GM21717 (cell line): ENCODE measurements at regions not wholly inside any gene's neighbourhood (a gene's known extent, or its start where the extent isn't known, plus 50 kb on each side); places are given as distances from the start of the nearest gene placed in this dataset.
"Not testable (repeated sequence)": the region's sequence is repeated elsewhere in the genome, so short reads cannot be mapped to it uniquely, and the experiment has no call there.

Experiments
- ATAC-seq: cut with Tn5 transposase; IDR thresholded peaks from one replicate; pipeline ENCODE4 v1.9.1; 2021; ENCODE audit warnings: mild to moderate bottlenecking, moderate library complexity; ENCODE audit not compliant: unreplicated experiment

DNA sequence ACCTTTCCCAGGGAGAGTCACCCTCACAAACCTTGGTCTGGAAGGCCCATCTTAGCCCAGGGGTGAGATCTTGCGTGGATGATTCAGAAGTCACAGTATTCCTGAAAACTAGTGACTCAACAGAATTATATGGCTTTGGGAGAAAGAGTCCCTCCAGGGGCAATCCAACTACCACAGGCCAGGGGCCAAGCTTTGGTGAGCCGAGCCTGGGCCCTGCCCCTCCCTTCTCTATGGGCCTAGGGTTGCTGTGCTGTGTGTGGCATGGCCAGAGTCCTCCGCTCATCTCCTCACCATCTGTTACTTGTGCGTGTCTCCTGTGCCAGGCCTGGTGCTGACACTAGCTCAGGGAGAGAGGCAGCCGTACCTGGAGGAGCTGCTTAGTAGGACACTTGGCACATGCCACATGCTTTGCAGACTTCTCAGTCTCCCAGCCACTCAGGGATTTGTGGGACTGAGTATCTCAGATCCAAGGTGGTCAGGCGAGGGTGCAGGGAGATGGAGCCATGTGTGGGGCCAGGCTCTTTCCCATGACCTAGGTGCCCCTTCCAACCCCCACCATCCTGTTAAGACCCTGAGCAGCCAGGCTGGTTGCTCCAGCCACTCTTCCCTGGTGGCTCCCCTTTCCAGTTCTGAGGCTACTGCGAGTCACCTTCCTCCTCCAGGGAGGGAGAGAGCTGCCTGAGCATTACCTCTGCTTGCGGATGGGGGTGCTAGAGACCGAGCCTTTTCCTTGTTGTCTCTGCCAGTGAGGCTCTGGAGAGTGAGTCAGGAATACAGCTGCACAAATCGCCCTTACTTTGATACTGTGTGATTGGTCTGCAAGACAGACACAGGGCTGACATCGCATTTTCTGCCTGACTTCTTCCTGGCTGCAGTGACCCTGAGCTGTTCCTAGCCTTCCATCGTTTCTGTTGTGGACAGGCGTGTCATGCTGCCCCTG, 94.1 kb downstream of the SLC25A47 start:
- ATAC-seq: no peak

- no peak for ATAC-seq
Observed at GRCh38 chr14:100419856-100420255, 96.7 kb downstream of the SLC25A47 start.

GRCh38 chr14:100421756-100422470, 98.8 kb downstream of the SLC25A47 start:
- no peak for ATAC-seq

- no peak for ATAC-seq
Observed at GRCh38 chr14:100422556-100423316, 99.6 kb downstream of the SLC25A47 start.

DNA sequence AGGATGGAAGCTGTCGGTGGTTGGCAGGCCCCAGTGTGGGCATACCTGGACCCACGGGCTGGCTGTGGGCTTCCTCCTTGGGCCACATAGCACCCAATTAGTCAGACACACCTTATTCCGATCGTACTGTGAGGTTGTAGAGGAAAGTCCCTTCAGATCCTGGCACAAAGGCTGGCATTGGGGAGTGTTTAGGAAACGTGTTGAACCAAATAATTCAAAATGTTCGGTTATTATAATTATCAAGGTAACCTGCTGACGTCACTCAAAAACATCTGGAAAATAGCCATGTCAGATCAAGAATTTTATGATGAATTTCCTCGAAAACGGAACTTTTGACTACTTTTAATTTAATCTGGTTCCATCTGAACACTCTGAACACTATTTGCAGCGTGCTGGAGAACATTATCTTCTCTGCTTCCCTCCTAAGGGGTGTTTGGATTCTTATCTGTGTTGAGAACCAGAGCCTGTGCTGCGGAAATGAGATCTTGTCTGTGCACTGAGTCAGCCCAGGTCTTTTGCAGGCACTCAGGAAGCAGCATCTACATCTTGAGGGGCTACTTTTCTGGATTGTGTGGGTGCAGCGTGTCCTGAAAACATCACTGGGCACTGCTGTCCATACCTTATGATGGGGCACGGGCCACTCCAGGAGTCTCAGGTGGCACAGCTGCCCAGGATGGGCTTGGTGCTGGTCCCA, 100.3 kb downstream of the SLC25A47 start:
- ATAC-seq: no peak

DNA sequence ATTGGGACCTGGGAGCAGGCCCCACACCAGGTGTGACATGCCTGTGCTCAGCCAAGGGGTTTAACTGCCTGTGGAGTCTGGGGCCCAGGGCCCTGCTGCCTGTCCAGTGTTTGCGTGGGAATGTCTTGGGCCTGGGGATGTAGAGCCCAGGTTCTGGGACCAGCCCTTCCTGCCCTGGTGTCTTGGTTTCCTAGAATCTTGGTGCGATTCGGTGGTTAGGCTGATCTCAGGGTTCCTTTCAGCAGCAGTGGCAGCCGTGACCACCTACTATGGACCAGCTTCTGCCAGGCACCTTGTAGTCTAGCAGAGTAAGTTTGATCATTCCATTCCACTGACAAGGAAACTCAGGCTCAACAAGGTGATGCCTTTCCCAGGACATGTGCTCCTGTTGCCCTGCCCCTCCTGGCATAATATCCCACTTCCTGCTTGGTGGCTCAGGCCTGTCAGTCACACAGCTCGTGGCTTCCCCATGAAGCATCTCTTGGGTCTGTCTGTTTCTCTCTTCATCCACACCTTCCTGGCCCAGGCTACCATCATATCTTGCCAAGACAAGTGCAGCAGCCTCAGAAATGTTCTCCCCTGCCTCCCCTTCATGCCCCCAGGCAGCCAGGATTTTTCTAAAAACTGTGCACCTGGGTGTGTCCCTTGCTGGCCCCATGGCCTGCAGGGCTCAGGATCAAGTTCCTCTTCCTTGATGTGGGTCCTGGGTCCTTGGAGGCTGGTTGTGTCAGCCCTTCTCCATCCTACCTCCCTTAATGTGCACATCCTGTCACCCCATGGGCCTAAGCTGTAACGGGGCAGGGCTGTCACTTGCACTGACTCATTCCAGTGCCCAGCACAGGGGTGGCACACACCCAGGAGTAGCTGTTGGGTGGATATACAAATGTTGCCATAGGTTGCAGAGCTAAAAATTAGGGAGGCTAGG, 101.6 kb downstream of the SLC25A47 start:
- ATAC-seq: no peak

GRCh38 chr14:100425429-100425827, 102.3 kb downstream of the SLC25A47 start:
- ATAC-seq: no peak

DNA sequence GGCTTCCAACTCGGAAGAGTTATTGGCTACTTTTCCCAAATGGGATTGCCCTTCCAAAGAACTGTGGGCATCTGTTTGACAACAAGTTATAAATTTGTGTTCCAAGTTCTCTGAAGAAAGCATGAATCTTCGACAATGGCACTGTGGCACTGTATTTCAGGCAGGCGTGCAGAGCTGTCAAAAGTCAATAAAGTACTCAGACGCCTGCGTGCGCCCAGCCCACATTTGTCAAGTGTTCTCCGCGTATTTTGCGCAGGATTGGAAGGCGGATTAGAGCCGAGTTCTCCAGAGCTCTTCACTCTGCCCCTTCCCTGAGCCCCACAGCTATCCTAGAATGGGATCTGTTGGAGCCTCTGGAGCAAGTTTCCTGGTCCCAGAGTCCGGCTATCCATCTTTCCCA, 103.2 kb downstream of the SLC25A47 start:
- ATAC-seq: no peak

- ATAC-seq: no peak
Observed at GRCh38 chr14:100427166-100427565, 104.0 kb downstream of the SLC25A47 start.

DNA sequence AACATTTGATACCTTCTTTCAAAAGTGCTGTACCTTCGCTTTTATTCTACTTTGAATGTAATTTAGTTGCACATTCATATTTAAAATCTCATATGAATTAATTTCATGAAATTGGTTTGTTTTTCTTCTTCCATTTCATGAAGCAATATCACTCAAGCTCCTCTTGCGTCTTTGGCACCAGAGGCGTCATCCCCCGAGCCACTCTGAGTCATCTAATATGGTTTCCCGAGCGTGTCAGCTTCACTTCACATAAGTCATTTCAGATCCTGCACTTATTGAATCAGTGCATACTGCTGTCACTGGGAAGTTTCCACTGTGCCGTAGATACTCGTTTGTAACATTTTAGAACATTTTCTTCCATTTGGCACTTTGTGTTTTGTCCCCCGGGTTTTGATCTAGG, 105.6 kb downstream of the SLC25A47 start:
- no peak for ATAC-seq

GRCh38 chr14:100429537-100429936, 106.4 kb downstream of the SLC25A47 start:
- no peak for ATAC-seq

DNA sequence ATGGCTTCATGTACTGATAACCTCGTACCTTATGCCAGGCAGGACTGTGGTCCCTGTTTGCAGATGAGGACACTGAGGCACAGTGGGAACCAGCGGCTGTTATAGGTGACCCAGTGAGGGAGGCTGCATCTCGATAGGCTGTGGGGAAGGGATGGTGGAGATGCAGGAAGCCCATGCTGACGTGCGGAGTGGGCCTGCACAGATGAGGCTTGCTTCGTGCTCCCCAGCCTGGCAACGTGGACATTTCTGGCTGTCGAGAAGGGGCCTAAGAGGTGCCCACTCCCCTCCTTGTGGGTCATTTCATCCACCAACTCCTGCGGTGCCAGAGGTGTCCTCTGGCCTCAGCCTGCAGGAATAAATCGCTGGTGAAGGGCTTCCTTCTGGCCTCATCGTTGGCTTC, 107.4 kb downstream of the SLC25A47 start:
- no peak for ATAC-seq

- not testable (repeated sequence) for ATAC-seq
Observed at GRCh38 chr14:100431461-100431860, 108.3 kb downstream of the SLC25A47 start.

DNA sequence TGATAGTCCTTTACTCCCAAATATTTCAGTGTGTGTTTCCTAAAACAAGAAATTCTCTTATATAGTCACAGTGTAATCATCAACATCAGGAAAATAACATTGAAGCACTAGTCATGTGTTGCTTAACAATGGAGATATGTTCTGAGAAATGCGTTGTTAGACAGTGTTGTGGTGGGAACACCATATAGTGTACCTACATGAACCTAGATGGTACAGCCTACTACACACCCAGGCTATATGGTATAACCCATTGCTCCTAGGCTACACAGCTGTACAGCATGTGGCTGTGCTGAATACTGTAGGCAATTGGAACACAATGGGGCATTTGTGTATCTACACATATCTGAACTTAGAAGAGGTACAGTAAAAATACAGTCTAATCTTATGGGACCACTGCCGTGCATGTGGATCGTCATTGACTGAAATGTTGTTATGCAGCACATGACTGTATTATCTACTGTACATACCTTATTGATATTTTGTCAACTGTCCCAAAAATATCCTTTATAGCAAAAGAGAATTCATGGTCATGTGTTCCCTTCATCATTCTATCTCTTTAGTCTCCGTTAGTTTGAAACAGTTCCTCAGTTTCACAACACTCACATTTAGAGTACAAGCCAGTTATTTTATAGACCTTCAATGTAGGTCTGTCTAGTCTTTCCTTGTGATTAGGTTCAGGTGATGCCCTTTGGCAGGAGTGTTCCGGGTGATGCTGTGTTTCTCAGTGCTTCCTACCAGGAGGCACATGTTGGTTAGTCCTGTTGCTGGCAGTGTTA, 109.7 kb downstream of the SLC25A47 start:
- ATAC-seq: no peak

DNA sequence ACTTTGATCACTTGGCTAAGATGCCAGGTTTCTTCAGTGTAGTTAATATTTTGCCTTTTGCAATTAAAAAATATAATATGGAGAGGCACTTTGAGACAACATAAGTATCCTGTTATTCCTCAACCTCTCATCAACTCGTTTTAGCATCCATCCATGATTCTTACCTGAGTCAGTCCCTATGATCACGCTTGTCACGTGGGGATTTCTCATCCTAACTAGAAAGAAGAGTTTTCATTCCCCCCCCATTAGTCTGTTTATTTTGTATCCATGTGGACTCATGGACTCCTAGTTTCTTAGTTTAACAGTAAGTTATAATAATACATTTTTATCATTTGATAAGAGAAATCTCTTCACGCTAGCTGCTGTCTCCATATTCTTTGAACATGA, 110.3 kb downstream of the SLC25A47 start:
- no peak for ATAC-seq

DNA sequence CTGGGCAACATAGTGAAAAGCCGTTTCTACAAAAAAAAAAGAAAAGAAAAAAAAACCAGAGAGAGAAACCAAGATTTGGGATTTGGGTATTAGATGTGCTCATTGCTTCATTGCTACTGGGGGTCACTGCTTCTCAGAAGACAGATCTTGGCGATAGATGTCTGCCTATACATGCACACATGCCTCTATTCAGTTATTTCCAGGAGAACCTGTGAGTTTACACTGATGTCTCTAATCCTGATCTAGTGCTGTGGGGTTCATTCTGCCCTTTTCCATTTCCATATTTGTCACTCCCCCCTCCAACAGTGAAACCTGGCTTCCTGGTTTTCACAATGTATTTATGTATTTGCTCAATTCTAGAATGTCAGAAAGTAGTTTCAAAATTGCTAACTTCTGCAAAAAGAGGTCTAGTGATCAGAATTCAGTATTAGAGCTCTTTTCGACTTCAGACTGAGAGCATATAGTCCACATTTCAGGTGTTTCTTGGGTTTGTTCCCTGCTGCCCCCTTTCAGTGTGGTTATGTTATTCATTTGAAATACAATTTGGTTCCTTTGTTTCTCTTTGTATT, 111.0 kb downstream of the SLC25A47 start:
- no peak for ATAC-seq

DNA sequence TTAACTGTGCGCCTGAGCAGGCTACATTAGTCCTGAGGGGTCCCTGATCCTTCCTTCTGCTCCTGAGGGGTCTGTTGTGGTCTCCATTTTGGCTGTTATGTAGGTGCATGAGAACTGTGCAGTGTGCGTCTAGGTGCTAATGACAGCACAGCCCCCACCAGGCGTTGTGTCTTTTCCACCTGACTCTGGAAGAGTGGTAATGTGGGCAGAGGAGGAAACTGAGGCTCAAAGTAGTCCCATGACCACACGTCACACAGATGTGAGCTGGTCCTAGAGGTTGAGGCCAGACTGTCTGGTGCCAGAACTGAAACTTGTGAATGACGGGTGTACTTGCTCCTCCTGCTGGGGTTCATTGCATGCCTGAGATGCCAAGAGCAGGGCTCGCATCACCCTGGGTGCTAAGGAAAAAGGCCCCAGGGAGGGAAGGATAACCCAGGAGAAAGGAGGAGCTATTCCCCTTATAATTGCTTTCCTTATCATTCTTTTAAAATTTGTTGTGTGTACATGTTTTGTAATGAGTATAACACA, 111.8 kb downstream of the SLC25A47 start:
- ATAC-seq: no peak

GRCh38 chr14:100435459-100435858, 112.3 kb downstream of the SLC25A47 start:
- ATAC-seq: no peak
